ENCODE measurements at regions not wholly inside any gene's neighbourhood (a gene's known extent, or its start where the extent isn't known, plus 50 kb on each side); places are given as distances from the start of the nearest gene placed in this dataset.
"Not testable (repeated sequence)": the region's sequence is repeated elsewhere in the genome, so short reads cannot be mapped to it uniquely, and the experiment has no call there.

- H3K4me1 ChIP-seq (ENCODE audit: low read length); H3K27me3 ChIP-seq (ENCODE audit: low read depth, low read length); H3K79me2 ChIP-seq (ENCODE audit: low read length); H4K20me1 ChIP-seq (ENCODE audit: insufficient read depth, low read length); H3K4me2 ChIP-seq (ENCODE audit: low read length); H3K9me3 ChIP-seq (ENCODE audit: insufficient read depth, low read length); H3K27ac ChIP-seq (ENCODE audit: low read length); H2AFZ ChIP-seq (ENCODE audit: low read depth, low read length); H3K4me3 ChIP-seq (ENCODE audit: low read length); H3K36me3 ChIP-seq (replicated peaks; ENCODE audit: low read depth, low read length); H3K9ac ChIP-seq (ENCODE audit: low read length): not testable (repeated sequence)
These were observed 439.9 kb downstream of the TUBA3C start for GRCh38 chr13:18741696-18742095.

- TF ChIP-seq EZH2phosphoT487 (IDR thresholded peaks at IDR 0.05; ENCODE audit: low read depth) (no peak), CTCF (IDR thresholded peaks at IDR 0.05; ENCODE audit: low read depth, low read length) (no peak)
- Histone ChIP-seq H3K36me3 (replicated peaks; ENCODE audit: low read depth, low read length) (no peaks in the 10 kb centered on the region), H3K4me1 (ENCODE audit: low read length) (no peaks in the 10 kb centered on the region), H3K79me2 (ENCODE audit: low read length) (no peaks in the 10 kb centered on the region), H2AFZ (ENCODE audit: low read depth, low read length) (no peak overlapping the region), H3K27ac (ENCODE audit: low read length) (no peak overlapping the region), H3K4me3 (ENCODE audit: low read length) (no peak overlapping the region), H3K9me3 (ENCODE audit: insufficient read depth, low read length) (no peaks in the 10 kb centered on the region), H3K27me3 (ENCODE audit: low read depth, low read length) (no peaks in the 10 kb centered on the region), H4K20me1 (ENCODE audit: insufficient read depth, low read length) (no peaks in the 10 kb centered on the region), H3K9ac (ENCODE audit: low read length) (no peak overlapping the region), H3K4me2 (ENCODE audit: low read length) (no peak overlapping the region)
These were observed 442.3 kb downstream of the TUBA3C start for GRCh38 chr13:18739310-18739709.

GRCh38 chr13:18738086-18738485 lies 443.5 kb downstream of the TUBA3C start:
- H2AFZ ChIP-seq (ENCODE audit: low read depth, low read length); H3K4me1 ChIP-seq (ENCODE audit: low read length); H3K27ac ChIP-seq (ENCODE audit: low read length); H3K36me3 ChIP-seq (replicated peaks; ENCODE audit: low read depth, low read length); H3K4me3 ChIP-seq (ENCODE audit: low read length); H3K79me2 ChIP-seq (ENCODE audit: low read length); H3K9me3 ChIP-seq (ENCODE audit: insufficient read depth, low read length); H3K27me3 ChIP-seq (ENCODE audit: low read depth, low read length); H3K9ac ChIP-seq (ENCODE audit: low read length); H3K4me2 ChIP-seq (ENCODE audit: low read length); H4K20me1 ChIP-seq (ENCODE audit: insufficient read depth, low read length): not testable (repeated sequence)

- not testable (repeated sequence) for H3K27me3 ChIP-seq (ENCODE audit: low read depth, low read length); H3K36me3 ChIP-seq (replicated peaks; ENCODE audit: low read depth, low read length); H3K4me1 ChIP-seq (ENCODE audit: low read length); H2AFZ ChIP-seq (ENCODE audit: low read depth, low read length); H3K4me2 ChIP-seq (ENCODE audit: low read length); H3K9me3 ChIP-seq (ENCODE audit: insufficient read depth, low read length); H3K79me2 ChIP-seq (ENCODE audit: low read length); H3K4me3 ChIP-seq (ENCODE audit: low read length); H3K9ac ChIP-seq (ENCODE audit: low read length); H4K20me1 ChIP-seq (ENCODE audit: insufficient read depth, low read length); H3K27ac ChIP-seq (ENCODE audit: low read length)
These were observed 454.5 kb downstream of the TUBA3C start for GRCh38 chr13:18727138-18727537.

GRCh38 chr13:18726524-18726923 lies 455.1 kb downstream of the TUBA3C start:
- not testable (repeated sequence) for H3K36me3 ChIP-seq (replicated peaks; ENCODE audit: low read depth, low read length); H3K79me2 ChIP-seq (ENCODE audit: low read length); H3K4me1 ChIP-seq (ENCODE audit: low read length); H4K20me1 ChIP-seq (ENCODE audit: insufficient read depth, low read length); H3K27me3 ChIP-seq (ENCODE audit: low read depth, low read length); H3K9ac ChIP-seq (ENCODE audit: low read length); H3K9me3 ChIP-seq (ENCODE audit: insufficient read depth, low read length); H3K4me2 ChIP-seq (ENCODE audit: low read length); H3K4me3 ChIP-seq (ENCODE audit: low read length); H2AFZ ChIP-seq (ENCODE audit: low read depth, low read length); H3K27ac ChIP-seq (ENCODE audit: low read length)

- H3K9ac ChIP-seq (ENCODE audit: low read length); H4K20me1 ChIP-seq (ENCODE audit: insufficient read depth, low read length); H2AFZ ChIP-seq (ENCODE audit: low read depth, low read length): not testable (repeated sequence)
These were observed 456.3 kb downstream of the TUBA3C start for GRCh38 chr13:18725242-18725822.

More at GRCh38 chr13:18725242-18725822, 456.3 kb downstream of the TUBA3C start:
- H3K4me3 ChIP-seq (ENCODE audit: low read length); H3K27ac ChIP-seq (ENCODE audit: low read length); H3K9me3 ChIP-seq (ENCODE audit: insufficient read depth, low read length); H3K4me2 ChIP-seq (ENCODE audit: low read length); H3K4me1 ChIP-seq (ENCODE audit: low read length); H3K79me2 ChIP-seq (ENCODE audit: low read length); H3K36me3 ChIP-seq (replicated peaks; ENCODE audit: low read depth, low read length); H3K27me3 ChIP-seq (ENCODE audit: low read depth, low read length): not testable (repeated sequence)
